ENCODE measurements at regions not wholly inside any gene's neighbourhood (a gene's known extent, or its start where the extent isn't known, plus 50 kb on each side); places are given as distances from the start of the nearest gene placed in this dataset.

DNA sequence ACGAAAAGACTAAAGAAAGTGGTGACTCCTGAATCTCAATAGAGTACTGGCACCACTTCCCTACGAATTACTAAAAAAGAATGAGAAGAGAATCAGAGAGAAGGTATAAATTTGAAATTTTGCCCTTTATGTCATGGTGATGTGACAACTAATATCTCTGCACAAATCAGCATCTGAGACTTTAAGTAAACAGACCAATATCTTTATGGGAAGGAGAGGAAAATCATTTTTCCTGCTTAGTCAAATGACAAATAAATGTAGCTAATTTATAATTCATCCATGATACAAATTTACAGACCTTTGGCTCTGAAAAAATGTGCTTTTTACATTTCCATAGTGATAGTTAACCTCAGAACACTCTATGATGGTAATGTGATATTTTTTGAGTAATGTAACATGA is 424.8 kb upstream of the EPHA5 start:
- Histone ChIP-seq H3K9me3 (peaks cover 5% of the 10 kb centered on the region), H3K4me3 (no peak overlapping the region), H3K4me1 (no peaks in the 10 kb centered on the region), H3K9ac (ENCODE audit: low read depth in 2 of 2, low read length in 2 of 2) (no peak overlapping the region), H3K36me3 (no peaks in the 10 kb centered on the region), H3K27ac (no peak overlapping the region), H3K27me3 (no peaks in the 10 kb centered on the region)
- TF ChIP-seq, protein P1, sequence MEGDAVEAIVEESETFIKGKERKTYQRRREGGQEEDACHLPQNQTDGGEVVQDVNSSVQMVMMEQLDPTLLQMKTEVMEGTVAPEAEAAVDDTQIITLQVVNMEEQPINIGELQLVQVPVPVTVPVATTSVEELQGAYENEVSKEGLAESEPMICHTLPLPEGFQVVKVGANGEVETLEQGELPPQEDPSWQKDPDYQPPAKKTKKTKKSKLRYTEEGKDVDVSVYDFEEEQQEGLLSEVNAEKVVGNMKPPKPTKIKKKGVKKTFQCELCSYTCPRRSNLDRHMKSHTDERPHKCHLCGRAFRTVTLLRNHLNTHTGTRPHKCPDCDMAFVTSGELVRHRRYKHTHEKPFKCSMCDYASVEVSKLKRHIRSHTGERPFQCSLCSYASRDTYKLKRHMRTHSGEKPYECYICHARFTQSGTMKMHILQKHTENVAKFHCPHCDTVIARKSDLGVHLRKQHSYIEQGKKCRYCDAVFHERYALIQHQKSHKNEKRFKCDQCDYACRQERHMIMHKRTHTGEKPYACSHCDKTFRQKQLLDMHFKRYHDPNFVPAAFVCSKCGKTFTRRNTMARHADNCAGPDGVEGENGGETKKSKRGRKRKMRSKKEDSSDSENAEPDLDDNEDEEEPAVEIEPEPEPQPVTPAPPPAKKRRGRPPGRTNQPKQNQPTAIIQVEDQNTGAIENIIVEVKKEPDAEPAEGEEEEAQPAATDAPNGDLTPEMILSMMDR (IDR thresholded peaks at IDR 0.05): no peak
- DNase-seq: no peak
- intact Hi-C loops (cut with DNase I): no loop called here

DNA sequence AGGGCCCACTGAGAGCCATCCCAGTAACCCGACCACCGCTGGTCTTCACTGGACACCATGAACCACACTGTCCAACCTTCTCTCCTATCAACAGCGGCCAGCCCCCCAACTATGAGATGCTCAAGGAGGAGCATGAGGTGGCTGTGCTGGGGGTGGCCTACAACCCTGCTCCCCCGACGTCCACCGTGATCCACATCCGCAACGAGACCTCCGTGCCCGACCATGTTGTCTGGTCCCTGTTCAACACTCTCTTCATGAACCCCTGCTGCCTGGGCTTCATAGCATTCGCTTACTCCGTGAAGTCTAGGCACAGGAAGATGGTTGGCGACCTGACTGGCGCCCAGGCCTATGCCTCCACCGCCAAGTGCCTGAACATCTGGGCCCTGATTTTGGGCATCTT is 423.8 kb upstream of the EPHA5 start:
- no peak overlapping the region for H3K4me3 ChIP-seq
- no peak overlapping the region for H3K27ac ChIP-seq
- DNase-seq: no peak
- no peaks in the 10 kb centered on the region for H3K36me3 ChIP-seq
- no peaks in the 10 kb centered on the region for H3K27me3 ChIP-seq
- H3K4me1 ChIP-seq: no peaks in the 10 kb centered on the region
- H3K9me3 ChIP-seq: peaks cover 2% of the 10 kb centered on the region
- intact Hi-C loops (cut with DNase I): no loop called here
- TF ChIP-seq, protein P1 (IDR thresholded peaks at IDR 0.05): no peak
- H3K9ac ChIP-seq (ENCODE audit: low read depth in 2 of 2, low read length in 2 of 2): no peak overlapping the region

DNA sequence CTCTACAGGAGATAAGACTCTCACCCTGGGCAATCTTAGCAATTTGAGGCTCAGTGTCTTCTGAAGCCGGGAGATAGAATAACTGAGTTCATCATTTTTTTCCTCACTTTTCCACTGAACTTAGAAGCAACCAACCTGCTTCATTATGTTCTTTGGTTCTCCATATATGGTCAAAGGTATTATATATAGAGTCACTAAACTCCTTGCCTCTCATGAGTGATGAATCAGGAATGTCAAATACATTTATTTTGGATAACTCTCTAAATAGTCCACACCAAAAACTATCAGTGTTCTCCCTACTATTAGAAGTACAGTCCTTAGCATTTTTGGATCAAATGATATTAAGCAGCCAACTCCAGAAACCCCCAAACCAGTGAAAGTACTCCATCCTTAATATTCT is 421.5 kb upstream of the EPHA5 start:
- H3K36me3 ChIP-seq: no peaks in the 10 kb centered on the region
- no peak for DNase-seq
- H3K4me1 ChIP-seq: no peaks in the 10 kb centered on the region
- TF ChIP-seq, protein P1 (IDR thresholded peaks at IDR 0.05): no peak
- H3K9me3 ChIP-seq: no peaks in the 10 kb centered on the region
- no peak overlapping the region for H3K4me3 ChIP-seq
- no peak overlapping the region for H3K9ac ChIP-seq (ENCODE audit: low read depth in 2 of 2, low read length in 2 of 2)
- no peak overlapping the region for H3K27ac ChIP-seq
- intact Hi-C loops (cut with DNase I): no loop called here
- H3K27me3 ChIP-seq: no peaks in the 10 kb centered on the region

DNA sequence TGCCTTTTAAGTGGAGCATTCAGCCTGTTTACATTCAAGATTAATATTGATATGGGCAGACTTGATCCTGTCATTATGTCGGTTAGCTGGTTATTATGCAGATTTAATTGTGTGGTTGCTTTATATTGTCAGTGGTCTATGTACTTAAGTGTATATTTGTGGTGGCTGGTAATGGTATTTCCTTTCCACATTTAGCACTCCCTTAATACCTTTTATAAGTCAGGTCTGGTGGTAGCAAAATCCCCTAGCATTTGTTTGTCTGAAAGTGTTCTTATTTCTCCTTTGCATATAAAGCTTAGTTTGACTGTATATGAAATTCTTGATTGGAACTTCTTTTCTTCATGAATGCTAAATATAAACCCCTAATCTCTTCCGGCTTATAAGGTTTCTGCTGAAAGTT is 403.7 kb upstream of the EPHA5 start:
- Histone ChIP-seq H3K9ac (ENCODE audit: low read depth in 2 of 2, low read length in 2 of 2) (no peak overlapping the region), H3K4me1 (no peaks in the 10 kb centered on the region), H3K36me3 (no peaks in the 10 kb centered on the region), H3K4me3 (no peak overlapping the region), H3K27ac (no peak overlapping the region), H3K27me3 (no peaks in the 10 kb centered on the region), H3K9me3 (no peaks in the 10 kb centered on the region)
- intact Hi-C loops (cut with DNase I): no loop called here
- TF ChIP-seq, protein P1 (IDR thresholded peaks at IDR 0.05): no peak
- no peak for DNase-seq

DNA sequence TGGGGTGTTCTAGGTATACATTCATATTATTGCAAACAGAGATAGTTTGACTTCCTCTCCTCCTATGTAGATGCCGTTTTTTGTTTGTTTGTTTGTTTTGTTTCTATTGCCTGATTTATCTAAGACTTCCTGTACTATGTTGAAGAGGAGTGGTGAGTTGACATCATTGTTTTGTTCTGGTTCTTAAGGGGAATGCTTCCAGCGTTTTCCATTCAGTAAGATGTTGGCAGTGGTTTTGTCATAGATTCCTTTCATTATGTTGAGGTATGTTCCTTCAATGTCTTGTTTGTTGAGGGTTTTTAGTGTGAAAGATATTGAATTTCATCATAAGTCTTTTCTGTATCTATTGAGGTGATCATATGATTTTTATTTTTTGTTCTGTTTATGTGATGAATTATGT is 401.6 kb upstream of the EPHA5 start:
- Histone ChIP-seq H3K27me3 (no peaks in the 10 kb centered on the region), H3K4me3 (no peak overlapping the region), H3K9me3 (no peaks in the 10 kb centered on the region), H3K4me1 (no peaks in the 10 kb centered on the region), H3K9ac (ENCODE audit: low read depth in 2 of 2, low read length in 2 of 2) (no peak overlapping the region), H3K27ac (no peak overlapping the region), H3K36me3 (no peaks in the 10 kb centered on the region)
- intact Hi-C loops (cut with DNase I): no loop called here
- no peak for DNase-seq
- TF ChIP-seq, protein P1 (IDR thresholded peaks at IDR 0.05): no peak

DNA sequence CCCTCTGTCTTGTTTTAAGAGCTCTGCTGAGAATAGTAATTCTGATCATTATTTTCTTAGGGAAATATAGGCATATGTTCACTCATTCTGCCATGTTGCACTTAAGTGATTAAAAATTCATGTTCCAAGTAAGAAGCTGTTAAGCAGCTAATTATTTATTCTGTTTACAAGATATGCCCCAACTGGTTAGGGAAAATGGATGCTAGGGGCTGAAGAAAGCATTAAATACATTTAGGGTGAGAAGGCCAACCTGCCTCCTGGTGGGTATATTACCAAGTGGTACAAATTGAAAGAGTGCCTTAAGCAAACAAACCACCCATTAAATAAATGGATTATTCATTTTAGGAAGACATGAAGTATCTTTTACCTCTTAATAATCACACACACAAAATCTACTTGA is 392.6 kb upstream of the EPHA5 start:
- no peak overlapping the region for H3K27ac ChIP-seq
- H3K9ac ChIP-seq (ENCODE audit: low read depth in 2 of 2, low read length in 2 of 2): no peak overlapping the region
- intact Hi-C loops (cut with DNase I): no loop called here
- DNase-seq: no peak
- no peaks in the 10 kb centered on the region for H3K27me3 ChIP-seq
- TF ChIP-seq, protein P1 (IDR thresholded peaks at IDR 0.05): no peak
- no peak overlapping the region for H3K4me3 ChIP-seq
- H3K9me3 ChIP-seq: no peaks in the 10 kb centered on the region
- H3K4me1 ChIP-seq: no peaks in the 10 kb centered on the region
- H3K36me3 ChIP-seq: no peaks in the 10 kb centered on the region

Data from colonic mucosa (tissue), 4 donors.